ENCODE measurements at regions not wholly inside any gene's neighbourhood (a gene's known extent, or its start where the extent isn't known, plus 50 kb on each side); places are given as distances from the start of the nearest gene placed in this dataset.
"Not testable (repeated sequence)": the region's sequence is repeated elsewhere in the genome, so short reads cannot be mapped to it uniquely, and the experiment has no call there.

GRCh38 chrX:97921223-97921622 is 1037.5 kb downstream of the RPA4 start:
- H3K27me3 Mint-ChIP-seq (ENCODE audit: low read depth); H2BK20ac ChIP-seq (ENCODE audit: low read depth, low read length, poor library complexity, severe bottlenecking); H2AK5ac ChIP-seq (ENCODE audit: insufficient read length, low read length); H4K91ac ChIP-seq (ENCODE audit: insufficient read length, low read depth, low read length); H3K27ac ChIP-seq (ENCODE audit: insufficient read length, low read depth, low read length); H4K8ac ChIP-seq (replicated peaks; ENCODE audit: insufficient read length, low read depth, low read length); H3K27ac Mint-ChIP-seq; H3K4ac ChIP-seq (ENCODE audit: low read depth, low read length); H3K9ac ChIP-seq (ENCODE audit: extremely low read depth, insufficient read length, low read length); H2BK5ac ChIP-seq (ENCODE audit: insufficient read length, low read length); H2AFZ ChIP-seq (ENCODE audit: low read length); H3K4me1 ChIP-seq (ENCODE audit: insufficient read depth, low read length); H3K14ac ChIP-seq (ENCODE audit: insufficient read depth, low read length); H3T11ph ChIP-seq (ENCODE audit: low read length); H3K4me2 ChIP-seq (ENCODE audit: insufficient read depth, insufficient read length, low read length); H4K20me1 ChIP-seq (ENCODE audit: control insufficient read depth, insufficient read depth, insufficient read length); H2BK120ac ChIP-seq (ENCODE audit: low read depth, low read length, poor library complexity, severe bottlenecking); H2BK15ac ChIP-seq (ENCODE audit: low read depth, low read length); H3K79me1 ChIP-seq (ENCODE audit: insufficient read depth, low read depth, low read length, poor library complexity, severe bottlenecking); H3K79me2 ChIP-seq (ENCODE audit: insufficient read depth, low read length); H4K5ac ChIP-seq (ENCODE audit: insufficient read length, low read depth, low read length); H2BK12ac ChIP-seq (ENCODE audit: insufficient read length, low read depth, low read length); H3K4me1 Mint-ChIP-seq; H3K27me3 ChIP-seq (ENCODE audit: insufficient read depth, low read length); H3K23me2 ChIP-seq (ENCODE audit: insufficient read length, low read depth, low read length, poor library complexity, severe bottlenecking); H3K4me3 Mint-ChIP-seq; DNase-seq; H3K23ac ChIP-seq (ENCODE audit: insufficient read length, low read depth, low read length); H3K9me3 ChIP-seq (ENCODE audit: control insufficient read depth, low read depth, low read length); H3K18ac ChIP-seq (ENCODE audit: insufficient read length, low read depth, low read length); H3K56ac ChIP-seq (ENCODE audit: insufficient read length, low read depth, low read length): not testable (repeated sequence)
- peaks cover 27 to 35% of the 10 kb centered on the region in 2 experiments for H3K9me3 Mint-ChIP-seq
- no CpG with 5 or more reads among the region's 8 CpGs for WGBS (ENCODE audit: extremely low coverage, insufficient read length, low lambda C conversion rate)
- H3K36me3 Mint-ChIP-seq (ENCODE audit: insufficient read depth in 1 of 3, low read depth in 3 of 3): peaks cover 13 to 46% (median 14%) of the 10 kb centered on the region in 3 experiments

Measured in H9 (cell line).